WERI-Rb-1 (cell line): ENCODE measurements at regions not wholly inside any gene's neighbourhood (a gene's known extent, or its start where the extent isn't known, plus 50 kb on each side); places are given as distances from the start of the nearest gene placed in this dataset.

Source experiments
- DNase-seq: peaks from one replicate; pipeline ENCODE4 v3.0.0-alpha.2; 2020
- H3K27ac ChIP-seq: fragments of 250-450 bp; sonication (Bioruptor Pico); 2 replicates; pipeline ENCODE4 v1.5.1; 2020; ENCODE audit warnings: mild to moderate bottlenecking, moderate library complexity
- H3K27me3 ChIP-seq: fragments of 250-450 bp; sonication (Bioruptor Pico); 2 replicates; pipeline ENCODE4 v1.5.1; 2021; ENCODE audit warnings: mild to moderate bottlenecking, low read depth, moderate library complexity; ENCODE audit not compliant: insufficient read depth, severe bottlenecking
- H3K36me3 ChIP-seq: fragments of 250-450 bp; sonication (Bioruptor Pico); 2 replicates; pipeline ENCODE4 v1.5.1; 2020; ENCODE audit warnings: mild to moderate bottlenecking, moderate library complexity
- H3K4me3 ChIP-seq: 2 replicates; pipeline ENCODE4 v1.5.1; 2011; ENCODE audit warnings: low read depth, mild to moderate bottlenecking, control low read depth, low read length
- H3K9me3 ChIP-seq: fragments of 250-450 bp; sonication (Bioruptor Pico); 2 replicates; pipeline ENCODE4 v1.5.1; 2021; ENCODE audit warnings: mild to moderate bottlenecking, moderate library complexity; ENCODE audit not compliant: severe bottlenecking
- TF ChIP-seq, protein P1 (sequence below): IDR thresholded peaks from 2 replicates; pipeline ENCODE4 v1.5.1; 2011; ENCODE audit warnings: low read depth, mild to moderate bottlenecking, control low read depth, inconsistent platforms, low read length

DNA sequence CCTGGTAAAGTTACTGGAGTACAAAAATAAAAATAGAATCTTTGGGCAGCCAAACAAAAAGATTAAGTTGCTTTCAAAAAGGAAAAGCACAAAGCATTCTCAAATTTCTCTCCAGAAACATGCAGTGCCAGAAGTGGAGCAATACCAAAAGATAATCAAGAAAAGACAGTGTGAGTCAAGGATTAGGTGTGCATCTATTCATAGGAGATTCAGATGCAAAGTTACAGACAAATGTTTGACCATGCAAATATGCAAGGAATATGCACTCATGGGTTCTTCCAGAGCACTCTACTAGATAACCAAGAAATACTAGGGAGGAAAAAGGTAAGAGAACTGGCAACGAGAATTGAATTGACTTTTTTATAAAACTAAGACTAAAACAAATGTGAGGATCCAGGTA lies 51.8 kb upstream of the CDH20 start:
- Histone ChIP-seq H3K27me3 (no peaks in the 10 kb centered on the region), H3K9me3 (peaks cover 2% of the 10 kb centered on the region), H3K4me3 (no peak overlapping the region), H3K27ac (no peak overlapping the region), H3K36me3 (no peaks in the 10 kb centered on the region)
- TF ChIP-seq, protein P1, sequence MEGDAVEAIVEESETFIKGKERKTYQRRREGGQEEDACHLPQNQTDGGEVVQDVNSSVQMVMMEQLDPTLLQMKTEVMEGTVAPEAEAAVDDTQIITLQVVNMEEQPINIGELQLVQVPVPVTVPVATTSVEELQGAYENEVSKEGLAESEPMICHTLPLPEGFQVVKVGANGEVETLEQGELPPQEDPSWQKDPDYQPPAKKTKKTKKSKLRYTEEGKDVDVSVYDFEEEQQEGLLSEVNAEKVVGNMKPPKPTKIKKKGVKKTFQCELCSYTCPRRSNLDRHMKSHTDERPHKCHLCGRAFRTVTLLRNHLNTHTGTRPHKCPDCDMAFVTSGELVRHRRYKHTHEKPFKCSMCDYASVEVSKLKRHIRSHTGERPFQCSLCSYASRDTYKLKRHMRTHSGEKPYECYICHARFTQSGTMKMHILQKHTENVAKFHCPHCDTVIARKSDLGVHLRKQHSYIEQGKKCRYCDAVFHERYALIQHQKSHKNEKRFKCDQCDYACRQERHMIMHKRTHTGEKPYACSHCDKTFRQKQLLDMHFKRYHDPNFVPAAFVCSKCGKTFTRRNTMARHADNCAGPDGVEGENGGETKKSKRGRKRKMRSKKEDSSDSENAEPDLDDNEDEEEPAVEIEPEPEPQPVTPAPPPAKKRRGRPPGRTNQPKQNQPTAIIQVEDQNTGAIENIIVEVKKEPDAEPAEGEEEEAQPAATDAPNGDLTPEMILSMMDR = no peak
- no peak for DNase-seq

DNA sequence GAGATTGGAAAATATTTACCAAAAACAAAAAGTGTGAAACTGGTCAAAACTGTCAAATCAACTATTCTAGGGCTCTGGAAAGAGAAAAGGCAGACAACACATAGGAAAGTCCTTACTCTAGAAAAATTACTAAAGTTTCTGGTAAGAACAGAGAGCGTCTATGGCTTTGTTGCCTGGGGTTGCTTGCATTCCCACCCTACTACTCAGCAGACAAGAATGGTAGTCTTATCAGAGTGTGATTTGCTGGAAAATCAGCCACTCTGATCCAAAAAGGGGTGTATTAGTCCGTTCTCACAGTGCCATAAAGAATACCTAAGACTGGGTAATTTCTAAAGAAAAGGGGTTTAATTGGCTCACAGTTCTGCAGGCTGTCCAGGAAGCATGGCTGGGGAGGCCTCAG lies 50.3 kb upstream of the CDH20 start:
- Histone ChIP-seq H3K27me3 (no peaks in the 10 kb centered on the region), H3K4me3 (no peak overlapping the region), H3K36me3 (no peaks in the 10 kb centered on the region), H3K9me3 (peaks cover 2% of the 10 kb centered on the region), H3K27ac (no peak overlapping the region)
- DNase-seq = no peak
- TF ChIP-seq, protein P1 = no peak
